ENCODE measurements at regions not wholly inside any gene's neighbourhood (a gene's known extent, or its start where the extent isn't known, plus 50 kb on each side); places are given as distances from the start of the nearest gene placed in this dataset.
"Not testable (repeated sequence)": the region's sequence is repeated elsewhere in the genome, so short reads cannot be mapped to it uniquely, and the experiment has no call there.

GRCh38 chr6:14386263-14386662 is 268.7 kb downstream of the CD83 start:
- no peak overlapping the region for H3K4me2 ChIP-seq (ENCODE audit: low read length)
- H3K36me3 ChIP-seq (ENCODE audit: insufficient read depth, low read length) = no peaks in the 10 kb centered on the region
- no peak overlapping the region for H2AFZ ChIP-seq (ENCODE audit: low read length)
- H4K20me1 ChIP-seq (ENCODE audit: insufficient read depth, low read length) = no peaks in the 10 kb centered on the region
- ChIA-PET CTCF (ENCODE audit: unreplicated experiment) (no interaction called here), POLR2A (interaction anchor here (0.7 kb wide), 1 partner anchor 256 kb away, joined by 4 read pairs; no protein-coding TSS in a partner anchor)
- intact Hi-C loops (cut with micrococcal nuclease; ENCODE audit: unreplicated experiment) = no loop called here
- no peak for DNase-seq (ENCODE audit: low spot score)
- BruUV-seq (replicated peaks) = no TSS peak
- H3K4me1 ChIP-seq (ENCODE audit: insufficient read depth, low read length, poor library complexity, severe bottlenecking) = peaks cover 40% of the 10 kb centered on the region
- H3K4me3 ChIP-seq (ENCODE audit: low read depth, low read length, poor library complexity, severe bottlenecking) = no peak overlapping the region
- no peaks in the 10 kb centered on the region for H3K9me2 ChIP-seq (ENCODE audit: insufficient read depth, low read length)
- H3K79me2 ChIP-seq (ENCODE audit: insufficient read depth, low read depth, low read length) = no peaks in the 10 kb centered on the region
- TF ChIP-seq EZH2phosphoT487 (IDR thresholded peaks at IDR 0.05; ENCODE audit: borderline replicate concordance, low read depth, low read length) = no peak
- TF ChIP-seq, protein P1, sequence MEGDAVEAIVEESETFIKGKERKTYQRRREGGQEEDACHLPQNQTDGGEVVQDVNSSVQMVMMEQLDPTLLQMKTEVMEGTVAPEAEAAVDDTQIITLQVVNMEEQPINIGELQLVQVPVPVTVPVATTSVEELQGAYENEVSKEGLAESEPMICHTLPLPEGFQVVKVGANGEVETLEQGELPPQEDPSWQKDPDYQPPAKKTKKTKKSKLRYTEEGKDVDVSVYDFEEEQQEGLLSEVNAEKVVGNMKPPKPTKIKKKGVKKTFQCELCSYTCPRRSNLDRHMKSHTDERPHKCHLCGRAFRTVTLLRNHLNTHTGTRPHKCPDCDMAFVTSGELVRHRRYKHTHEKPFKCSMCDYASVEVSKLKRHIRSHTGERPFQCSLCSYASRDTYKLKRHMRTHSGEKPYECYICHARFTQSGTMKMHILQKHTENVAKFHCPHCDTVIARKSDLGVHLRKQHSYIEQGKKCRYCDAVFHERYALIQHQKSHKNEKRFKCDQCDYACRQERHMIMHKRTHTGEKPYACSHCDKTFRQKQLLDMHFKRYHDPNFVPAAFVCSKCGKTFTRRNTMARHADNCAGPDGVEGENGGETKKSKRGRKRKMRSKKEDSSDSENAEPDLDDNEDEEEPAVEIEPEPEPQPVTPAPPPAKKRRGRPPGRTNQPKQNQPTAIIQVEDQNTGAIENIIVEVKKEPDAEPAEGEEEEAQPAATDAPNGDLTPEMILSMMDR (conservative IDR thresholded peaks at IDR 0.05; ENCODE audit: low read length) = no peak
- no peaks in the 10 kb centered on the region for H3K9me3 ChIP-seq (ENCODE audit: low read length)
- H3K27ac ChIP-seq (ENCODE audit: low read depth, low read length, poor library complexity, severe bottlenecking) = no peak overlapping the region

- Histone ChIP-seq H2AFZ (ENCODE audit: low read length) (no peak overlapping the region), H3K36me3 (ENCODE audit: insufficient read depth, low read length) (no peaks in the 10 kb centered on the region), H3K4me2 (ENCODE audit: low read length) (no peak overlapping the region), H3K4me3 (ENCODE audit: low read depth, low read length, poor library complexity, severe bottlenecking) (no peak overlapping the region), H4K20me1 (ENCODE audit: insufficient read depth, low read length) (no peaks in the 10 kb centered on the region), H3K4me1 (ENCODE audit: insufficient read depth, low read length, poor library complexity, severe bottlenecking) (peaks cover 36% of the 10 kb centered on the region), H3K9me3 (ENCODE audit: low read length) (no peaks in the 10 kb centered on the region), H3K27ac (ENCODE audit: low read depth, low read length, poor library complexity, severe bottlenecking) (no peak overlapping the region), H3K9me2 (ENCODE audit: insufficient read depth, low read length) (no peaks in the 10 kb centered on the region), H3K79me2 (ENCODE audit: insufficient read depth, low read depth, low read length) (no peaks in the 10 kb centered on the region)
- no TSS peak for BruUV-seq (replicated peaks)
- intact Hi-C loops (cut with micrococcal nuclease; ENCODE audit: unreplicated experiment) = no loop called here
- CTCF ChIA-PET (ENCODE audit: unreplicated experiment) = no interaction called here
- TF ChIP-seq EZH2phosphoT487 (IDR thresholded peaks at IDR 0.05; ENCODE audit: borderline replicate concordance, low read depth, low read length) = no peak
- TF ChIP-seq, protein P1 (conservative IDR thresholded peaks at IDR 0.05; ENCODE audit: low read length) = no peak
- no peak for DNase-seq (ENCODE audit: low spot score)
- POLR2A ChIA-PET = no interaction called here
These were observed 269.1 kb downstream of the CD83 start for GRCh38 chr6:14386668-14387067.

- no peaks in the 10 kb centered on the region for H3K36me3 ChIP-seq (ENCODE audit: insufficient read depth, low read length)
- no peak for DNase-seq (ENCODE audit: low spot score)
- intact Hi-C loops (cut with micrococcal nuclease; ENCODE audit: unreplicated experiment) = no loop called here
- H3K27ac ChIP-seq (ENCODE audit: low read depth, low read length, poor library complexity, severe bottlenecking) = no peak overlapping the region
- POLR2A ChIA-PET = no interaction called here
- TF ChIP-seq, protein P1 (conservative IDR thresholded peaks at IDR 0.05; ENCODE audit: low read length) = no peak
- TF ChIP-seq EZH2phosphoT487 (IDR thresholded peaks at IDR 0.05; ENCODE audit: borderline replicate concordance, low read depth, low read length) = no peak
- no peaks in the 10 kb centered on the region for H4K20me1 ChIP-seq (ENCODE audit: insufficient read depth, low read length)
- H2AFZ ChIP-seq (ENCODE audit: low read length) = no peak overlapping the region
- no peak overlapping the region for H3K4me2 ChIP-seq (ENCODE audit: low read length)
- no TSS peak for BruUV-seq (replicated peaks)
- CTCF ChIA-PET (ENCODE audit: unreplicated experiment) = no interaction called here
- H3K4me1 ChIP-seq (ENCODE audit: insufficient read depth, low read length, poor library complexity, severe bottlenecking) = peaks cover 19% of the 10 kb centered on the region
- H3K9me3 ChIP-seq (ENCODE audit: low read length) = no peaks in the 10 kb centered on the region
- H3K79me2 ChIP-seq (ENCODE audit: insufficient read depth, low read depth, low read length) = no peaks in the 10 kb centered on the region
- H3K9me2 ChIP-seq (ENCODE audit: insufficient read depth, low read length) = no peaks in the 10 kb centered on the region
- no peak overlapping the region for H3K4me3 ChIP-seq (ENCODE audit: low read depth, low read length, poor library complexity, severe bottlenecking)
These were observed 270.8 kb downstream of the CD83 start for GRCh38 chr6:14388371-14388770.

- BruUV-seq (replicated peaks); H4K20me1 ChIP-seq (ENCODE audit: insufficient read depth, low read length); H3K9me3 ChIP-seq (ENCODE audit: low read length); H3K79me2 ChIP-seq (ENCODE audit: insufficient read depth, low read depth, low read length); H3K27ac ChIP-seq (ENCODE audit: low read depth, low read length, poor library complexity, severe bottlenecking); intact Hi-C loops (cut with micrococcal nuclease; ENCODE audit: unreplicated experiment); H3K4me2 ChIP-seq (ENCODE audit: low read length); H3K4me3 ChIP-seq (ENCODE audit: low read depth, low read length, poor library complexity, severe bottlenecking); H3K36me3 ChIP-seq (ENCODE audit: insufficient read depth, low read length); DNase-seq (ENCODE audit: low spot score); H3K4me1 ChIP-seq (ENCODE audit: insufficient read depth, low read length, poor library complexity, severe bottlenecking); CTCF ChIA-PET (ENCODE audit: unreplicated experiment); H3K9me2 ChIP-seq (ENCODE audit: insufficient read depth, low read length); H2AFZ ChIP-seq (ENCODE audit: low read length): not testable (repeated sequence)
- POLR2A ChIA-PET = interaction anchor here (0.7 to 1.2 kb wide), 2 partner anchors 21 to 124 kb away, joined by 3 read pairs; no protein-coding TSS in a partner anchor
These were observed 272.2 kb downstream of the CD83 start for GRCh38 chr6:14389776-14390175.
